GM21723 (cell line): ENCODE measurements at regions not wholly inside any gene's neighbourhood (a gene's known extent, or its start where the extent isn't known, plus 50 kb on each side); places are given as distances from the start of the nearest gene placed in this dataset.

Experiments
- ATAC-seq: cut with Tn5 transposase; IDR thresholded peaks from one replicate; pipeline ENCODE4 v1.9.1; 2021; ENCODE audit warnings: mild to moderate bottlenecking, moderate library complexity; ENCODE audit not compliant: unreplicated experiment

DNA sequence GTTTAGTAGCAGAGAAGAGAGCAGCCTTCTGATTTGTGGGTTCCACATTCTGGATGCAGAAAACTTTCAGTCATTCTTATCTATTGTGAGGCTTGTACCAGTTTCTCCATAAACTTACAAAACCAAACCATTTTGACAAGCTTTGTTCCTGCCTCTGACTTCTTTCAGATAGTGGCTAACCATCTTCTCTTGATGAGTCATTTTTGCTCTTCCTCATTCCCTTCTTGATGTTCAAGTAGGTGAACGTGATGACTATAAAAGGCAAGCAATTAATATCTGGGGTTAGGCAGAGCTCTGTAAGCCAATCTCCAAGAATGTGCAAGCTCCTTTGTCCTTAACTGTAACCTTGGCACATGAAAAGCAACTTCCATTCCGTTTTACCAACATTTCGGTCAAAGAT lies 2083.1 kb upstream of the PIK3C3 start:
- no peak for ATAC-seq

DNA sequence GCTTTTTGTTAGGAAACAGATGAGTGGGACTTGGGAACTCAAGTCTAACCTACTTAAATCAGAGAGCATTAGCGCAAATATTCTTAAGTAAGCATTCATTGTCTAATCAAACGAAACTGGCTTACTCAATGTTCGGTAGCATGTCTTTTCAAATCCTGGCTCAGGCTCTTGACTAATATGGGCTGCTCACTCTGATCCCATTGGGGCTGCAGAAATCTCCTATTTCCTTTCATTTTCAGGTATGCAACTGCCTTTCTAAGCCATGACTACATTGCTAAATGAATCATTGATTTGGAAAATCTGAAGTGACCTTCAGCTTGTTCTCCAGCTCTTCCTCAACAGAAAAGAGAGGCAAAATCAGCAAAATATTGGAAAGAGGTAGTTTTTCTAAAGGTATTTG lies 2084.4 kb upstream of the PIK3C3 start:
- ATAC-seq = no peak

DNA sequence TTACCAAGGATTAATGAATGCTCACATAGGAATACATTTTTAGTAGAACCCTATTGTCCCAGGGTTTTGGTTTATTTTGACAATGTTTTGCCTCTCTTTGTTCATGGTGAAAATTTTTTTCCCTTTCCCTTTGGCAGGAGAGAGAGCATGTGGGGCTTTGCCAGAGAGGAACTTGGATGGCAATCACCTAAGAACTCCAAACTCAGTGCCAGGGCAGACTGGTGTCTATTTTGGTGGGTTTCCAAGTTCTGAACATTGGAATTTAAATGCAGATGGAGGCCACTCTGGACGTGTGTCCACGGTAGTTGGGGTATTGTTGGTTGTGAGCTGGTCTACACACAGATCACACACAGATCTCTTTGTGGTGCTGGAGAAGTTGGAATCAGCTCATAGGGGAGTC lies 2091.1 kb upstream of the PIK3C3 start:
- no peak for ATAC-seq

DNA sequence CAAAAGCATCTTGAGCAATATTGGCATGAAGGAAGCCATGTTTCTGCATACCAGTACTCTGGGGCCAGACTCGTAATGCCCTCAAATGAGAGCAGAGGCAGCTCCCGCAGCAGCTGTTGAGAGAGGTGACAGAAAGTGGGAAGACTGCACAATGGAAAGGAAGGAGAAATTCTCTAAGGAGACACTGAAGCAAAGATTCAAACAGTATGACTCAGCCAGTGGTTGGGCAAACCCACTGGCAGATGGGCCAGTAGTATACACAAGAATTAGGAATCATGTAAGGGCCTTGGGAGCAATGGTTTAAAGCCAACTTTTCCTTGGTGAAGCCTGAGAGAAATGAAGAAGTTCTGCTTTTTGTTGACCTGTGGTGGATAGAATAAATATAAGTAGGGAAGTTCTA lies 2092.7 kb upstream of the PIK3C3 start:
- no peak for ATAC-seq

GRCh38 chr18:39854291-39854690 lies 2100.7 kb upstream of the PIK3C3 start:
- no peak for ATAC-seq

GRCh38 chr18:39846265-39846664 lies 2108.8 kb upstream of the PIK3C3 start:
- no peak for ATAC-seq

GRCh38 chr18:39845631-39846030 lies 2109.4 kb upstream of the PIK3C3 start:
- no peak for ATAC-seq

DNA sequence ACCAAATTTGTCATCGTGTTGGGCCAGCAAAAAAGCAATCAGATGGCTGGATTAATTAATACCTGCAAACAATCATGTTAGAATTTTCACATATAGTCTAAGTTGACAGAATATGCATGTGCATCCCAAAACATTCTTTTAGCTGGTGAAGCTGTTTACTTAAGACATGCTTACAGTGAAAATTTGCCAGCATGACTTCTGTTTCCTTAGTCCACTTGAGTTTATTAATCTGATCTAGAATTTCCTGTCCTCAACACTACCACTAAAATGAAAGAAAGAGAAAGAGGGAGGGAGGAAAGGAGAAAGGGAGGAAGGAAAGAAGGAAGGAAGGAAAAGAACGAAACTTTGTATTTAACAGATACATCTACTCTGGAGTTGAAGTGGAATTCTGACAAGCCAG lies 2109.9 kb upstream of the PIK3C3 start:
- ATAC-seq = no peak

GRCh38 chr18:39843546-39843945 lies 2111.5 kb upstream of the PIK3C3 start:
- ATAC-seq = no peak

- no peak for ATAC-seq
Observed at GRCh38 chr18:39842366-39842914, 2112.6 kb upstream of the PIK3C3 start.

DNA sequence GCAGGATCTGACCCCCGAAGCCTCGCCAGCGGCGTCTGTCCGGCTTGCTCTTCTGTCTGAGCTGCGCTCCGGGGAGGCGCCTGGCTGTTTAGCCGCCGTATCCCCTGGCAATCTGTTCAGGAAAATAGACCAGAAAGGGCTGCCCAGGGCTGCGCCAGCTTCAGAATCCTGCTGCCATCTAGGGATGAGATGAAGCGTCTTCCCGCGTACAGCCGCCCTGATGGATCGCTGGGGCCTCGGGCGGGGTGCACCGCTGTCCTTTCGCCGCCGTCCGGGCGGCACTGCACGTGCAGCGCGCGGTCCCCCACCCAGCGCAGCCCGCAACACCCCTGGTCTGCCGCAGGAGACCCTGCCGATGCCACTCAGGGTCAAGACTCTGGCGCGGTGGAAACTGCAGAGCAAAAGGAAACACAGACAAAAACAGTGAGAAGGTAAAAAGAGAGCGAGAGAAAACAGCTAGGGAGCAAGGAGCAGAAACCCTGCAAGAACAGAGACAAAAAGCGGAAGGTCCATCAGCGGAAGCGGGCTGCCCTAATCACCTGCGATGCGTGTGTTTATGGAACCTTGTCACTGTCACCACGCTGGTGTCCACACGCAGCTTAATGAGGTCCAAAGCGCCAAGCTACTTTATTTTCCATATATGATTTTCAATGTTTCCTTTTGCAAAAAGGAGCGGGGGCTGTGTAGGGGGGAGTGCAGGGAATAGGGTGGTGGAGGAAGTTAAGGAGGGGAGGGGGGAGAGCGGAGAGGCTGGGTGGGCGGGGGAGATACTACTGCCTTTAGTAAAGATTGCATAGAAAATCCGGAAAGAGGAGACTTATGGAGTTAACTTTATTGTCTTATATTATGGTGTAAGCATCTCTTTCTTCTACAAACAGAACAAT lies 2113.3 kb upstream of the PIK3C3 start:
- no peak for ATAC-seq

DNA sequence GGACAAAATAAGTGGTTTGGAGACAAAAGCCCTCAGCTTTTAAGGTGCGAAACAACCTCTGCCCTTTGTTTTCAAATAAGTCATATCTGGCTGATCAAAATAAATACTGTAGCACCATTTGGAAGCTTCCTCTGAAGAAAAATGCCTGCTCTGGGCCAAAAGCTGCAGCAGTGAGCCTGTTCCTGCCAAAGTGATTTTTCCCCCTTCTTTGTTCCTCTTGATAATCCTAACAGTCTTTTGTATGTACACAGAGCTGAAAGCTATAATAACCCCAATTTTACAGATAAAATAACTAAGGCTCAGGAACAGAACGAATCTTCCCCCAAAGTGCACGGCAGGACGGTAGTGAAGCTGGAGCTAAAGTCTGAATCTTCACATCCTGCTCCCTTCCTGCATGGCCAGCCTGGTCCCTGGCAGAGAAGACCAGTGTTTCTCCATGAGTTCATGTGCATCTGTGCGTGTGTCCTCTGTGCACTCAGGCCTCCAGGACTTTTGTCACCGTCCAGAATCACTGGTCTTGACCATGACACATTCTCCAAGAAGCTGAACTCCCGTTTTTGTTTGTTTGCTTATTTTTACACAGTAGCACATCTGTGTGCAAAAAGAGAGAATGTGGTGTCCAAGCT lies 2114.1 kb upstream of the PIK3C3 start:
- ATAC-seq = no peak

- no peak for ATAC-seq
Observed at GRCh38 chr18:39840406-39840805, 2114.6 kb upstream of the PIK3C3 start.

DNA sequence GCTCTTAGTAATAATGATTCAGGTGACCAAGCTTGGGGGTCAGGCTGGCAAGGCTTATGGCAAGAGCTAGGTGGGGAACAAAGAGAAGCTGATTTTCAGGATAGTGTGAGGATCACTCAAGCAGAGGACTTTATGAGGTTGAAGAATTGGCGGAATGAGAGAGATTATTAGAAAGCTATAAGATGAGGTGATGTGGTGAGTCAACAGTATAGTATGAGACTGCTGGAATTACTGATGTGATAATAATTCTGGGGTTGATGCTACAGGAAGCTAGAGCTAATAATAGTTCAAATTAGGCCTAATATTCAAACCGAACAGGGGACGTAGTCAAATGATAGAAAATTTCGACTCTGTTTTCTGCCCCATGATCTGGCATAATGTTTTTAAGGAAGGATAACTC lies 2115.3 kb upstream of the PIK3C3 start:
- ATAC-seq = no peak

GRCh38 chr18:39838831-39839230 lies 2116.2 kb upstream of the PIK3C3 start:
- no peak for ATAC-seq

DNA sequence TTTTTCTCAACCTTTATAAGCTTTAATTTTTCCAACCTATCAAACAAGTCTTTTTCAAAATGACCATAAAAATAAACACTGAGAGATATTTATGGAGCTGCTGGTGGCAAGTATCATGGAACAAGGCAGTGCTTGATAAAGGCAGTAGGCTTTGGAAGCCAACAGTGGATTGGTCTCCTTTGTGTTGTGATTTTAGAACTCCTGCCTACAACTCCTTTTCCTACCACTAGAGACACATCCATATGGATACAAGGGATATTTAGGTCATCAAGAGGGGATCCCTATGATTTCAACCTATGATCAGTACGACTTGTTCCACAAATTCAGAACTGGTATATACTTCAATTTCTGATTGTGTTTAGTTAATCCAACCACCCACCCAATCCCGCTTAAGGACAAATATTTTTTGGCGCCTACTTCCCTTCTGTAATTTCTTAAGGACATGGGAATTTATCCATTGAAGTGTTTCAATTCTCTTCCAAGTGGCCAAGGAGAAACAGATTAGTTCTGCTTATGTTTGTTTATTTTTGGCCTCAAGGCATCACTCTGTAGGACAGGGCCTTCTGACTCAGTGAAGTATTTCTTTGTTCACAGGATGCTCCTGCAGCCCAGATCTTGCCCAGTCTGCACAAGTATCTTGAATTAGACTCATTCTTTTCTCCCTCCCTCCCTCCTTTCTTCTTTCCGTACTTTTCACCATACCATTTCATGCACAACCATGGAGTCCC lies 2119.6 kb upstream of the PIK3C3 start:
- ATAC-seq = no peak

DNA sequence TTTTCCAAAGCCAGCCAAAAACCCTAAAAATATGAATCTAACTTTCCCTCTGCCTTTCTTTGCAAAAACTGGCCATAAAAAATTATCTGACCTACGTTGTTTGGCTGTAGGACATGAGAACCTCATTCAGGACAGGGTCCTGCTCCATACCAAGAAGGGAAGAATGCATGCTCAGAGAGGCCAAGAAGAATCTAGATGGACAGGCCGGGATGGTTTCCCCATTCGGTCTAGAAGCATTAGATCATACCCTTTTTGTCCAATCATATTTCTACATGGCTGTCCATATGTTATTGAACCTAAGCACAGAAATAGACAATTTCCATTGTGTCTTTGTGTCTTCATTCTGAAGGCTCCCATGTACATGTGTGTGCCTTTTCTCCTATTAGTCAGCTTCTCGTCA lies 2120.4 kb upstream of the PIK3C3 start:
- ATAC-seq = no peak

DNA sequence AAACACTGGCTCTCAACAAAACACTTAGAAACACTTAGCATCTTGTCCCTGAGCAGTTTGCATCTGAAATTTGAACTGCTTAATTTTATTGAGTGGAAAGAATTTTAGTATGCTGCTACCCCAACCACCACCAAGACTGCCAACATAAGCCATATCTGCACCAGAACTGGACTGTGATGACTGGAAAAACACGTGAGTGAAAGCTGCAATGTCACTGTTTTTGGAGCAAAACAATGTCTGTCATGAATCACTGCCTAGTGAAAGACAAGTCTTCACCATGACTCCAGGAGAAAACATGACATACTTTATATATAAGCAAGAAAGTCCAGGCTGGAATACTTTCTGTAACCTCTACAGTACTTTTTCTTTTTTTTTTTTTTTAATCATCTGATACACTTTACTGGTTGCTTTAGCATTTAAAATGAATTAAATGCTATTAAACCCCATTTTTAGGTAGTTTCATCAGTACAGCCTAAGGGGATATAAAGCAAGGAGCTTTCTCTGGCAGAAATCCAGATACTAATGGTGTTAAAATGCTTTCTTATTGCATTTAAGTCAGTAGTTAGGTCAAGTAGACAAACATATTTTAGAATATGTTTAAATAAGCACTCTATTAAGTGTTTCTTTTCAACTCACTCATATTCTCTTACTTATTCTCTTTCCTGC lies 2129.4 kb upstream of the PIK3C3 start:
- no peak for ATAC-seq

DNA sequence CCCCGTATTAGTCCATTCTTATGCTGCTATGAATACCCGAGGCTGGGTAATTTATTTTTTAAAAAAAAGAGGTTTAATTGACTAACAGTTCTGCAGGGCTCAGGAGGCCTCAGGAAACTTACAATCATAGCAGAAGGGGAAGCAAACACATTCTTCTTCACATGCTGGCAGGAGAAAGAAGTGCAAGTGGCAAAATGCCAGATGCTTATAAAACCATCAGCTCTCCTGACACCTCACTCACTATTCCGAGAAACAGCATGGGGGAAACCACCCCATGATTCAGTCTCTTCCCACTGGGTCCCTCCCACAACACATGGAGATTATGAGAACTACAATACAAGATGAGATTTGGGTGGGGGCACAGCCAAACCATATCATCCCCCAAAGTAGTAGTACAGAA lies 2148.5 kb upstream of the PIK3C3 start:
- ATAC-seq = no peak

DNA sequence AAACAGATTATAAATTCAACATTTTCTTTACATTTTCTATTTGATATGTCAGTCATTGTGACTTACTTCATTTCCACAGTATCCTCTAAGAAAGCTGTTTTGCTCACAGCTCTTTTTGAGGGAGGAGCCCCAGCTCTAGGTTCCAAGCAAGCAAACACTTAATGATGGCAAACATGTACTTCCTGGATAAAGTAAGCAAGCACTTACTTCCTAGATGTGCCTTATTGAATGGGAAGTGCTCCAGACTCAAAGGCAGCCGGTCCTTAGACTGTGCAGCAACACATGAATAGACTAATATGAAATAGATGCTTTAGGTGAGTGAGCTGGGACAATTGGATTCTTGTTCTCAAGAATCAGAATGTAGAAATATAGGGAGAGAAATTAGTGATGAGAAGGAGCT lies 2149.8 kb upstream of the PIK3C3 start:
- ATAC-seq = no peak

DNA sequence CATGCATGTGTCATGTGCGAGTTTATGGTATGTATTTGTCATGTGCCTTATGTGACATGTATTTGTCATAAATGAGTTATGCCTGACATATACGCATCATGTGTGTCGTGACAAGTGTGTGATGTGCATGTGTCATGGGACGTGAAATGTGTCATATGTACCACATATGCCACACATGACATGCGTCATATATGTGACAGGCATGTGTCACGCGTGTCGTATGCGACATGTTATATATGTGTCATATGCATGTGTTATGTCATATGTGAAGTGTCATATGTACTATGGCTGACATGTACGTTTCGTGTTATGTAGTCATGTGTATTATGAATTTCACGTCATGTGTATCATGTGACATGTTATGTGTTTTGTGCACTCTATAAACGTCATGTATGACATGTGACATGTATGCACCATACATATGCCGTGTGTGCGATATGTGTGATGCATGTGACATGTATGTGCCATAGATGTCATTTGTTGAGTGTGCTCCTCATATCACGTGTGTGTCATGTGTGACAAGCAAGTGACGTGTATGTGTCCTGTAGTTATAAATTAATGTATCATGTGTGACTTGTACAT lies 2152.3 kb upstream of the PIK3C3 start:
- no peak for ATAC-seq
